ENCODE measurements at regions not wholly inside any gene's neighbourhood (a gene's known extent, or its start where the extent isn't known, plus 50 kb on each side); places are given as distances from the start of the nearest gene placed in this dataset.

DNA sequence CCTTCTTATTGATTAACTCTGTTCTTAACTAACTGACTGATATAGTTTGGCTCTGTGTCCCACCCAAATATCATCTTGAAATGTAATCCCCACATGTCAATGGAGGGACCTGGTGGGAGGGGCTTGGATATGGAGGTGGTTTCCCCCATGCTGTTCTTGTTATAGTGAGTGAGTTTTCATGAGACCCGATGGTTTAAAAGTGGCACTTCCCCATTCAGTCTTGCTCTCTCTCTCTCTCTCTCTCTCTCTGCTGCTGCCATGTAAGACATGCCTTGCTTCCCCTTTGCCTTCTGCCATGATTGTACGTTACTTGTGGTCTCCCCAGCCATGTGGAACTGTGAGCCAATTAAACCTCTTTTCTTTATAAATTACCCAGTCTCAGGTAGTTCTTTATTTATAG, 81.8 kb upstream of the SPACA1 start:
- no peak for DNase-seq
- H3K27ac ChIP-seq, result no peak overlapping the region
- H3K27me3 ChIP-seq, result peaks cover 0 to 35% of the 10 kb centered on the region in 2 donors
- no peak overlapping the region for H3K4me3 ChIP-seq
- TF ChIP-seq, protein P1, sequence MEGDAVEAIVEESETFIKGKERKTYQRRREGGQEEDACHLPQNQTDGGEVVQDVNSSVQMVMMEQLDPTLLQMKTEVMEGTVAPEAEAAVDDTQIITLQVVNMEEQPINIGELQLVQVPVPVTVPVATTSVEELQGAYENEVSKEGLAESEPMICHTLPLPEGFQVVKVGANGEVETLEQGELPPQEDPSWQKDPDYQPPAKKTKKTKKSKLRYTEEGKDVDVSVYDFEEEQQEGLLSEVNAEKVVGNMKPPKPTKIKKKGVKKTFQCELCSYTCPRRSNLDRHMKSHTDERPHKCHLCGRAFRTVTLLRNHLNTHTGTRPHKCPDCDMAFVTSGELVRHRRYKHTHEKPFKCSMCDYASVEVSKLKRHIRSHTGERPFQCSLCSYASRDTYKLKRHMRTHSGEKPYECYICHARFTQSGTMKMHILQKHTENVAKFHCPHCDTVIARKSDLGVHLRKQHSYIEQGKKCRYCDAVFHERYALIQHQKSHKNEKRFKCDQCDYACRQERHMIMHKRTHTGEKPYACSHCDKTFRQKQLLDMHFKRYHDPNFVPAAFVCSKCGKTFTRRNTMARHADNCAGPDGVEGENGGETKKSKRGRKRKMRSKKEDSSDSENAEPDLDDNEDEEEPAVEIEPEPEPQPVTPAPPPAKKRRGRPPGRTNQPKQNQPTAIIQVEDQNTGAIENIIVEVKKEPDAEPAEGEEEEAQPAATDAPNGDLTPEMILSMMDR (IDR thresholded peaks at IDR 0.05), result no peak
- H3K4me1 ChIP-seq, result no peaks in the 10 kb centered on the region
- H3K9me3 ChIP-seq, result no peaks in the 10 kb centered on the region
- no peak for ATAC-seq
- H3K36me3 ChIP-seq, result no peaks in the 10 kb centered on the region
- intact Hi-C loops (cut with DNase I), result no loop called here

DNA sequence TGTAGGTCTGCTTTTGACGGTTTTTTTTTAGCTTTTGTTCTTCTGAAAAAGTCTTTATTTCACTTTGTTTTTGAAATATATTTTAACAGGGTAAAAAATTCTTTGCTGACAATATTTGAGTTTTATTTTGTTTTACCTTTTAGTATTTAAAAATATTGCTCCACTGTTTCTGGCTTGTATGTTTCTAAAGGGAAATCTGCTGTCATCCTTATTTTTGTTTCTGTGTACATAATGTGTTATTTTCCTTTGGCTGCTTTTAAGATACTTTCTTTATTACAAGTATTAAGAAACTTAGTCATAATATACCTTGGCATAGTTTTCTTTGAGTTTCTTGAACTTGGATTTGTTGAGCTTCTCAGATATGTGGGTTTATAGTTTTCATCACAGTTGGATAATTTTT, 88.6 kb upstream of the SPACA1 start:
- TF ChIP-seq, protein P1 (IDR thresholded peaks at IDR 0.05), result no peak
- ATAC-seq (no peak), DNase-seq (no peak)
- no peaks in the 10 kb centered on the region for H3K9me3 ChIP-seq
- H3K4me3 ChIP-seq, result no peak overlapping the region
- no peaks in the 10 kb centered on the region for H3K4me1 ChIP-seq
- H3K27ac ChIP-seq, result no peak overlapping the region
- H3K36me3 ChIP-seq, result no peaks in the 10 kb centered on the region
- intact Hi-C loops (cut with DNase I), result no loop called here
- H3K27me3 ChIP-seq, result no peaks in the 10 kb centered on the region

DNA sequence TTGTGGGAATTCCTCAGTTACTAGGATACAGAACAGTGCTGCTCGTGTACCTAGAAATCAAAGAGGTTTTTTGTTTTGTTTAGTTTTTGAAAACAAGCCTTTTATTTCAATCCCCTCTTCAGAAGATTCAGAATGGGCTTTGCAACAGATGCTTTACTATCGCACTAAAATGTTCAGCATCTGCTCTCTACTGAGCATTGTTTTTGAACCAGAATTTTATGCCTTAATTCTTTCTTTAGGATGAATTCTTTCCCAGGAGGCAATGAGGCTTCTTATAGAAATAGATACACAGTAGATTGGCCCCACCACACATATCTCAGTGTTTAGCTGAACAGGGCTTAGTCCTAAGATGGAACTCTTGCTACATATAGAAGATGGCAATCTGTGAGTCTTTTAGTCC, 95.9 kb upstream of the SPACA1 start:
- no peaks in the 10 kb centered on the region for H3K4me1 ChIP-seq
- no peak overlapping the region for H3K4me3 ChIP-seq
- intact Hi-C loops (cut with DNase I), result no loop called here
- DNase-seq (no peak), ATAC-seq (no peak)
- TF ChIP-seq, protein P1 (IDR thresholded peaks at IDR 0.05), result no peak
- no peaks in the 10 kb centered on the region for H3K27me3 ChIP-seq
- no peaks in the 10 kb centered on the region for H3K9me3 ChIP-seq
- no peak overlapping the region for H3K27ac ChIP-seq
- no peaks in the 10 kb centered on the region for H3K36me3 ChIP-seq

DNA sequence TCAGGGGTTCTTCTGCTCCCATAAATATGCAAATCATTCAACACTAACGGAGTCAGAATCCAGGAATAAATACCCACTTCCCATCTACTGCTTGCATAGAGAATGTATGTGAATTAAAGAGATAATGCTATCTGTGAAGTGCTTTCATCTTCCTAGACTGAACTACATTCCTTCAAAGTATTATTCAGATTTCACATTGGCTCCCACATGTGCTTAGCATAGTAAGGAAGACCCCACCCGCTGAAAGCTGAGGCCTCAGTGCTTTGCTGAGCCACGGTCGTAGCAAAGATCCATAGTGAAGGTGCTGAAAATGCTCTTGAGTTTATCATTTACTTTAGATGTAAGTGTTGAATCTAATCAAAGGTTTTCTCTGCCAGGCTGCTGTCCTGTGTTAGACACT, 97.0 kb upstream of the SPACA1 start:
- intact Hi-C loops (cut with DNase I), result no loop called here
- Histone ChIP-seq H3K4me3 (no peak overlapping the region), H3K27me3 (no peaks in the 10 kb centered on the region), H3K27ac (no peak overlapping the region), H3K9me3 (no peaks in the 10 kb centered on the region), H3K4me1 (no peaks in the 10 kb centered on the region), H3K36me3 (no peaks in the 10 kb centered on the region)
- no peak for DNase-seq
- ATAC-seq, result no peak
- TF ChIP-seq, protein P1 (IDR thresholded peaks at IDR 0.05), result no peak

DNA sequence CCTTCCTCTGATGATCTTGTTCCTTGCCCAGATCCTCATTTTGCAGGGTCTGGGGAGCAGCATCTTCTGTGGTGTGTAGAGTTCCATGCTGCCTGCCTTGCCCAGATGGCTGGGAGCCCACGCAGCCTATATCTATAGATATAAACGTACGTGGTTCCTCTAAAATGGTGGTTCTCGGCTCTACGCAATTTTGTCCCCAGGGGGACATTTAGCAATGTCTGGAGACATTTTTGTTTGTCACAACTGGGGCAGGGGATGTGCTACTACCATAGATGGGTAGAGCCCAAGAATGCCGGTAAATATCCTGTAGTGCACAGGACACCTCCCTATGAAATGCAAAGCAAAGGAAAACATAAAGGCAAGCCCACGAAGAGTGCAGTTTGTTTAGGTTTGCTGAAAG, 98.4 kb upstream of the SPACA1 start:
- TF ChIP-seq, protein P1 (IDR thresholded peaks at IDR 0.05), result no peak
- intact Hi-C loops (cut with DNase I), result no loop called here
- no peak for ATAC-seq

More for the DNA sequence above, 98.4 kb upstream of the SPACA1 start:
- no peaks in the 10 kb centered on the region for H3K9me3 ChIP-seq
- no peaks in the 10 kb centered on the region for H3K4me1 ChIP-seq
- no peak for DNase-seq
- H3K27ac ChIP-seq, result no peak overlapping the region
- no peak overlapping the region for H3K4me3 ChIP-seq
- H3K36me3 ChIP-seq, result no peaks in the 10 kb centered on the region
- no peaks in the 10 kb centered on the region for H3K27me3 ChIP-seq

Data from left lung (tissue), 4 donors.